BLaER1 treated with 17β-estradiol and CSF1 and Interleukin-3, amounts not matched to agents 10 nM and 100 nM (cell line): ENCODE measurements at regions not wholly inside any gene's neighbourhood (a gene's known extent, or its start where the extent isn't known, plus 50 kb on each side); places are given as distances from the start of the nearest gene placed in this dataset.

Experiments
- H3K27ac ChIP-seq, 11 experiments: shearing (Covaris generic); formaldehyde crosslinking; 2 replicates each; pipeline ENCODE4 v1.8.1; 2022
- H3K27me3 ChIP-seq, 11 experiments: shearing (Covaris generic); formaldehyde crosslinking; 2 replicates each; pipeline ENCODE4 v1.8.1; 2022
- H3K36me3 ChIP-seq, 11 experiments: shearing (Covaris generic); formaldehyde crosslinking; 2 replicates each; pipeline ENCODE4 v1.8.1; 2022
- H3K4me1 ChIP-seq, 10 experiments: shearing (Covaris generic); formaldehyde crosslinking; 2 replicates each; pipeline ENCODE4 v1.8.1; 2022
- H3K4me2 ChIP-seq, 11 experiments: shearing (Covaris generic); formaldehyde crosslinking; 2 replicates each; pipeline ENCODE4 v1.8.1; 2022
- H3K4me3 ChIP-seq, 10 experiments: shearing (Covaris generic); formaldehyde crosslinking; 2 replicates each; pipeline ENCODE4 v1.8.1; 2022
- H3K9ac ChIP-seq, 11 experiments: shearing (Covaris generic); formaldehyde crosslinking; 2 replicates each; pipeline ENCODE4 v1.8.1; 2022
- H3K9me3 ChIP-seq, 11 experiments: shearing (Covaris generic); formaldehyde crosslinking; replicated peaks in 1 of 11; 2 replicates each; pipeline ENCODE4 v1.8.1; 2022
- H4K20me1 ChIP-seq, 11 experiments: shearing (Covaris generic); formaldehyde crosslinking; 2 replicates each; pipeline ENCODE4 v1.8.1; 2022
- Cebpa-rat ChIP-seq, 11 experiments: shearing (Covaris generic); IDR thresholded peaks; 2 replicates each; pipeline ENCODE4 v1.8.1; 2022

- no peak overlapping the region for H3K27ac ChIP-seq
- TF ChIP-seq Cebpa-rat (IDR thresholded peaks at IDR 0.05), result no peak
- H3K36me3 ChIP-seq, result peaks cover 0 to 11% (median 0%) of the 10 kb centered on the region in 11 experiments; a peak in 4 of 22 replicates
- H3K4me3 ChIP-seq, result no peak overlapping the region
- H4K20me1 ChIP-seq, result no peaks in the 10 kb centered on the region
- peaks cover 7 to 16% (median 13%) of the 10 kb centered on the region in 10 experiments; a peak in 14 of 20 replicates for H3K4me1 ChIP-seq
- H3K27me3 ChIP-seq, result no peaks in the 10 kb centered on the region
- no peak overlapping the region for H3K9ac ChIP-seq
- H3K4me2 ChIP-seq, result no peak overlapping the region
- peaks cover 0 to 21% (median 9%) of the 10 kb centered on the region in 11 experiments; a peak in 13 of 22 replicates for H3K9me3 ChIP-seq
Observed at GRCh38 chr10:28236591-28236990, 66.3 kb downstream of the MPP7 start.

GRCh38 chr10:28220811-28221210 is 82.1 kb downstream of the MPP7 start:
- Histone ChIP-seq H3K4me2 (no peak overlapping the region), H3K9ac (no peak overlapping the region), H3K4me1 (peaks cover 5 to 17% (median 12%) of the 10 kb centered on the region in 10 experiments; a peak in 14 of 20 replicates), H3K36me3 (no peaks in the 10 kb centered on the region), H3K27me3 (no peaks in the 10 kb centered on the region), H4K20me1 (no peaks in the 10 kb centered on the region), H3K27ac (no peak overlapping the region), H3K9me3 (peaks cover 0 to 15% (median 0%) of the 10 kb centered on the region in 11 experiments; a peak in 2 of 22 replicates), H3K4me3 (no peak overlapping the region)
- TF ChIP-seq Cebpa-rat (IDR thresholded peaks at IDR 0.05), result no peak

GRCh38 chr10:28219251-28219650 is 83.6 kb downstream of the MPP7 start:
- no peak overlapping the region for H3K4me2 ChIP-seq
- H3K4me1 ChIP-seq, result peaks cover 5 to 17% (median 12%) of the 10 kb centered on the region in 10 experiments; a peak in 14 of 20 replicates
- no peaks in the 10 kb centered on the region for H3K27me3 ChIP-seq
- H3K4me3 ChIP-seq, result no peak overlapping the region
- no peaks in the 10 kb centered on the region for H3K36me3 ChIP-seq
- H4K20me1 ChIP-seq, result no peaks in the 10 kb centered on the region
- H3K9me3 ChIP-seq, result peaks cover 0 to 16% (median 0%) of the 10 kb centered on the region in 11 experiments; a peak in 2 of 22 replicates
- TF ChIP-seq Cebpa-rat (IDR thresholded peaks at IDR 0.05), result no peak
- H3K27ac ChIP-seq, result no peak overlapping the region
- no peak overlapping the region for H3K9ac ChIP-seq

DNA sequence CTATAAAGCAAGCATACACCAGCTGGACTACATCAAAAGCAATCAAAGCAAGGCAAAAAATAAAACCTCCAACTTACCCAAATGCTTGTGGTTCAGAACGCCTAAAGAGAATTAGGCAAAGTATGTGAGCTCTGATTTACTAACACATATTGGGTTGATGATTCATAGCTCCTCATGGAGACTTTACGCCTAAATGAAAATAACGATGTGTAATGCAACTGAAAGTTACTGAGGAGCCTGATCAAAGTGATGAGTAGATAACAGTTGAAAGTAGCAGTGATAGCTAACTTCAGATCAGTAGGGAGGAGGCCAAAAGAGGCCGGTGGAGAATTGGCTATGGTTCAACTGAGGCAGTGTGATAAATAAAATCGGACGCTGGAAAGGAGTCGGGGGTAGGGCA is 85.0 kb downstream of the MPP7 start:
- Histone ChIP-seq H3K9ac (peak overlapping the region in 1 of 11 experiments; percentile 41; a peak in 1 of 22 replicates), H3K27me3 (no peaks in the 10 kb centered on the region), H3K4me3 (no peak overlapping the region), H4K20me1 (no peaks in the 10 kb centered on the region), H3K36me3 (no peaks in the 10 kb centered on the region), H3K4me2 (peak overlapping the region; percentile 25 to 68 (median 45); a peak in 21 of 22 replicates), H3K9me3 (peaks cover 0 to 16% (median 0%) of the 10 kb centered on the region in 11 experiments; a peak in 2 of 22 replicates), H3K27ac (peak overlapping the region in 2 of 11 experiments; percentile 50 to 61; a peak in 2 of 22 replicates), H3K4me1 (peaks cover 6 to 23% (median 12%) of the 10 kb centered on the region in 10 experiments; a peak in 14 of 20 replicates)
- no peak for TF ChIP-seq Cebpa-rat (IDR thresholded peaks at IDR 0.05)

- no peak for TF ChIP-seq Cebpa-rat (IDR thresholded peaks at IDR 0.05)
- no peaks in the 10 kb centered on the region for H3K27me3 ChIP-seq
- H3K36me3 ChIP-seq, result no peaks in the 10 kb centered on the region
- peaks cover 0 to 16% (median 0%) of the 10 kb centered on the region in 11 experiments; a peak in 2 of 22 replicates for H3K9me3 ChIP-seq
- H3K9ac ChIP-seq, result no peak overlapping the region
- no peaks in the 10 kb centered on the region for H4K20me1 ChIP-seq
- H3K27ac ChIP-seq, result no peak overlapping the region
- H3K4me3 ChIP-seq, result no peak overlapping the region
- H3K4me2 ChIP-seq, result no peak overlapping the region
- H3K4me1 ChIP-seq, result peaks cover 6 to 23% (median 12%) of the 10 kb centered on the region in 10 experiments; a peak in 14 of 20 replicates
Observed at GRCh38 chr10:28215930-28216329, 86.9 kb downstream of the MPP7 start.

DNA sequence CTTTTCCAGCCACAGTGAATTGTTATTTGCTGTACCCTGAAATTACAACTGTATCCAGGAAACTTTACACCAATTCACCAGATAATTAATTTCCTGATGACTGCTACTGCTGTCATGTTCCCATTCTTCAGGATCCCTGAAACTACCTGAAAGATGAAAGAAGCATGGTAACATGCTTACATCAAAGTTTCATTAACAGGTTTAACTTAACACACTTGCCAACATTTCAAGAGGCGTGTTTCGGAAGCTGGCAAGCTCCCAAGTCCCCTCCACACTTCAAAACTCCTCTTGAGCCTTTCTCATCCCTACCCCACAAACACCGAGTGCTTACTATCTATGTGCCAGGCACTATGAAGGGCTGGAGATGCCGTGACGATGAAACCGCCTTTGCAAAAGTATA is 88.6 kb downstream of the MPP7 start:
- Histone ChIP-seq H3K36me3 (0 out of 22 replicates have a peak, but pooled peaks cover 0 to 5% (median 0%) of the 10 kb centered on the region in 11 experiments), H4K20me1 (no peaks in the 10 kb centered on the region), H3K4me1 (peaks cover 6 to 23% (median 12%) of the 10 kb centered on the region in 10 experiments; a peak in 14 of 20 replicates), H3K9me3 (peaks cover 0 to 16% (median 0%) of the 10 kb centered on the region in 11 experiments; a peak in 4 of 22 replicates), H3K4me3 (no peak overlapping the region), H3K27me3 (no peaks in the 10 kb centered on the region), H3K9ac (no peak overlapping the region), H3K4me2 (no peak overlapping the region), H3K27ac (no peak overlapping the region)
- no peak for TF ChIP-seq Cebpa-rat (IDR thresholded peaks at IDR 0.05)

- TF ChIP-seq Cebpa-rat (IDR thresholded peaks at IDR 0.05), result no peak
- Histone ChIP-seq H3K36me3 (peaks cover 0 to 19% (median 0%) of the 10 kb centered on the region in 11 experiments; a peak in 5 of 22 replicates), H3K9ac (no peak overlapping the region), H3K27me3 (no peaks in the 10 kb centered on the region), H3K9me3 (peaks cover 12 to 26% (median 15%) of the 10 kb centered on the region in 11 experiments; a peak in 20 of 22 replicates), H4K20me1 (no peaks in the 10 kb centered on the region), H3K4me1 (peaks cover 0 to 6% (median 0%) of the 10 kb centered on the region in 10 experiments; a peak in 4 of 20 replicates), H3K27ac (no peak overlapping the region), H3K4me3 (no peak overlapping the region), H3K4me2 (no peak overlapping the region)
Observed at GRCh38 chr10:28211759-28212158, 91.1 kb downstream of the MPP7 start.

GRCh38 chr10:28207799-28208198 is 95.1 kb downstream of the MPP7 start:
- TF ChIP-seq Cebpa-rat (IDR thresholded peaks at IDR 0.05), result no peak
- Histone ChIP-seq H3K9ac (no peak overlapping the region), H3K4me3 (no peak overlapping the region), H3K4me2 (no peak overlapping the region), H3K27me3 (no peaks in the 10 kb centered on the region), H4K20me1 (no peaks in the 10 kb centered on the region), H3K36me3 (peaks cover 0 to 24% (median 0%) of the 10 kb centered on the region in 11 experiments; a peak in 5 of 22 replicates), H3K9me3 (peaks cover 11 to 22% (median 15%) of the 10 kb centered on the region in 11 experiments; a peak in 20 of 22 replicates), H3K4me1 (0 out of 20 replicates have a peak, but pooled peaks cover 0 to 3% (median 0%) of the 10 kb centered on the region in 10 experiments), H3K27ac (no peak overlapping the region)

GRCh38 chr10:28202941-28203352 is 99.9 kb downstream of the MPP7 start:
- Histone ChIP-seq H3K4me3 (no peak overlapping the region), H3K36me3 (peaks cover 0 to 12% (median 0%) of the 10 kb centered on the region in 11 experiments; a peak in 5 of 22 replicates), H3K27ac (no peak overlapping the region), H3K4me2 (no peak overlapping the region), H3K9ac (no peak overlapping the region), H3K9me3 (peaks cover 2 to 15% (median 8%) of the 10 kb centered on the region in 11 experiments; a peak in 20 of 22 replicates), H3K4me1 (0 out of 20 replicates have a peak, but pooled peaks cover 0 to 4% (median 0%) of the 10 kb centered on the region in 10 experiments), H4K20me1 (no peaks in the 10 kb centered on the region), H3K27me3 (no peaks in the 10 kb centered on the region; a peak in 1 of 22 replicates)
- no peak for TF ChIP-seq Cebpa-rat (IDR thresholded peaks at IDR 0.05)
